ENCODE measurements at regions not wholly inside any gene's neighbourhood (a gene's known extent, or its start where the extent isn't known, plus 50 kb on each side); places are given as distances from the start of the nearest gene placed in this dataset.

- Mint-ChIP-seq H3K9me3 (peaks cover 3% of the 10 kb centered on the region), H3K4me1 (ENCODE audit: low read depth in 2 of 2) (no peaks in the 10 kb centered on the region), H3K36me3 (no peaks in the 10 kb centered on the region), H3K4me3 (no peak overlapping the region), H3K27me3 (peaks cover 6 to 30% of the 10 kb centered on the region in 2 donors), H3K27ac (no peak overlapping the region)
- no peak for DNase-seq (ENCODE audit: low spot score)
- no peak for ATAC-seq
Observed at GRCh38 chr20:6184086-6184485, 61.3 kb upstream of the FERMT1 start.

GRCh38 chr20:6180531-6180930, 57.7 kb upstream of the FERMT1 start:
- Mint-ChIP-seq H3K27ac (no peak overlapping the region), H3K27me3 (peaks cover 8 to 20% of the 10 kb centered on the region in 2 donors), H3K36me3 (no peaks in the 10 kb centered on the region), H3K4me3 (no peak overlapping the region), H3K9me3 (no peaks in the 10 kb centered on the region), H3K4me1 (ENCODE audit: low read depth in 2 of 2) (no peaks in the 10 kb centered on the region)
- no peak for DNase-seq (ENCODE audit: low spot score)
- ATAC-seq: no peak

GRCh38 chr20:6178537-6178936, 55.7 kb upstream of the FERMT1 start:
- Mint-ChIP-seq H3K36me3 (no peaks in the 10 kb centered on the region), H3K9me3 (no peaks in the 10 kb centered on the region), H3K4me3 (no peak overlapping the region), H3K4me1 (ENCODE audit: low read depth in 2 of 2) (no peaks in the 10 kb centered on the region), H3K27me3 (peaks cover 12 to 25% of the 10 kb centered on the region in 2 donors), H3K27ac (no peak overlapping the region)
- ATAC-seq (no peak), DNase-seq (ENCODE audit: low spot score) (no peak)

- Mint-ChIP-seq H3K27ac (no peak overlapping the region), H3K36me3 (no peaks in the 10 kb centered on the region), H3K9me3 (no peaks in the 10 kb centered on the region), H3K4me1 (ENCODE audit: low read depth in 2 of 2) (no peaks in the 10 kb centered on the region), H3K27me3 (peaks cover 8 to 12% of the 10 kb centered on the region in 2 donors), H3K4me3 (no peak overlapping the region)
- ATAC-seq: no peak
- DNase-seq (ENCODE audit: low spot score): no peak
Observed at GRCh38 chr20:6173481-6173880, 50.7 kb upstream of the FERMT1 start.
